ENCODE measurements at regions not wholly inside any gene's neighbourhood (a gene's known extent, or its start where the extent isn't known, plus 50 kb on each side); places are given as distances from the start of the nearest gene placed in this dataset.
"Not testable (repeated sequence)": the region's sequence is repeated elsewhere in the genome, so short reads cannot be mapped to it uniquely, and the experiment has no call there.

DNA sequence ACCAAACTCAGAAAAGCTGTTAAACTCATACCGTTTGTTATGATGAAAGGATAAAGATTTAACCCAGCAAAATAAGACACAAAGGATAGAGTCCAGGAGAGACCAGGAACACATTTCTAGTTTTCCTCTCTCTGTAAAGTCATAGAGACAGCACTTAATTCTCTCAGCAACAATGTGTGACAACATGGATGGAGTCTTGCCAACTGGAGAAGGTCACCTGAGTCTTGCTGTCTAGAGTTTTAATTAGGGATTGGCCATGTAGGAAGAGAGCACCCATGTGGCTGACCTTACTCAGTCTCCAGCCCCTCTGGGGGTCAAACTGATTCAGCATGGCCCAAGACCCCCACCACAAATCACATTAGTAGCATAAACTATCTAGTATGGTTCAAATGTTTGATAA, 151.0 kb upstream of the ATF7IP start:
- no peak for DNase-seq

DNA sequence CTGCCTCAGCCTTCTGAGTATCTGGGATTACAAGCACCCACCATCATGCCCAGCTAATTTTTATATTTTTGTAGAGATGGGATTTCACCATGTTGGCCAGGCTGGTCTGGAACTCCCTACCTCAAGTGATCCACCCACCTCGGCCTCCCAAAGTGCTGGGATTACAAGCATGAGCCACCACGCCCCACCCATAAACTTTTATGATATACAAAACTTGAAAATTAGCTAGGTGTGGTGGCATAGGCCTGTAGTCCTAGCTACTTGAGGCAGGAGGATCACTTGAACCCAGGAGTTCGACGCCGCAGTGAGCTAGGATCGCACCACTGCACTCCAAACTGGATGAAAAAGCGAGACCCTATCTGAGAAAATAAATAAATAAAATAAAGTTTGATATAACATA, 149.5 kb upstream of the ATF7IP start:
- not testable (repeated sequence) for DNase-seq

DNA sequence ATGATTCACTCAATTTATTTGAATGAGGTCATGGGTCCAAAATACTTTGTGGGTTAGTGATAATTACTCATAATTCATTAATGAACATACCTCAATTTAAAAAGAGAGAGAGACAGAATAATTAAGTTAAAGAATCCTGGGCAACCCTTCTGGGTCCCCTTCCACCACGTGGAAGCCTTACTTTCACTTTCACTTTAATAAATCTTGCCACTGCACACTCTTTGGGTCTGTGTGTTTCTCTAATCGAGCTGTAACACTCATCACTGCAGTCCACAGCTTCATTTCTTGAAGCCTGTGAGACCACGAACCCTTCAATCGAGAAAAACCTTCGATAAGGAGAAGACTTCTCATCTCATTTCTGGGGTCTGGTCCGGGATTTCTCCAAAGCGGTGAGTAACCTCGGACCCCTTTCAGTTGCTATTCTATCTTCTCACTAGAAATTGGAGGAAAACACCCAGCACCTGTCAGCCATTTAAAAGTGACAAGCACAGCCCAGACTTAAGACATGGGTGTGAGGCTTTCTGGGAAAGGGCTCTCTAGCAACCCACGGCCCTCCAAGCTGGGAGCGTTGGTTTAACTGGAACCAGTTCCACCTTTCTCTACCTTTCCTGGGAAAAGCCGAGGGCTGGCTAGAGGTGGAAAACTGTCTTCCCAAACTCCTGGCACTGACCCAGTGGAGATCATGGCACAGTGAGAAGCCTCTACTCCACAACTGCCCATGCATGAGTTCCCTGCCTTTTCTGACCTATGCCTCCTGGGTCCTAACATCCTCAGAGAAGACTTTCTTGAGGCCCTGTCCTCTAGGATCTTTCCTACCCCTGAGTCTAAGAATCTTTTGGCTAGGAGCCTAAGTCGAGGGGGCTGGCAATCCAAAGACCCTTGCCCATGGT, 148.8 kb upstream of the ATF7IP start:
- no peak for DNase-seq

- no peak for DNase-seq
These were observed 146.3 kb upstream of the ATF7IP start for GRCh38 chr12:14219156-14219555.

GRCh38 chr12:14219670-14220069, 145.8 kb upstream of the ATF7IP start:
- not testable (repeated sequence) for DNase-seq

DNA sequence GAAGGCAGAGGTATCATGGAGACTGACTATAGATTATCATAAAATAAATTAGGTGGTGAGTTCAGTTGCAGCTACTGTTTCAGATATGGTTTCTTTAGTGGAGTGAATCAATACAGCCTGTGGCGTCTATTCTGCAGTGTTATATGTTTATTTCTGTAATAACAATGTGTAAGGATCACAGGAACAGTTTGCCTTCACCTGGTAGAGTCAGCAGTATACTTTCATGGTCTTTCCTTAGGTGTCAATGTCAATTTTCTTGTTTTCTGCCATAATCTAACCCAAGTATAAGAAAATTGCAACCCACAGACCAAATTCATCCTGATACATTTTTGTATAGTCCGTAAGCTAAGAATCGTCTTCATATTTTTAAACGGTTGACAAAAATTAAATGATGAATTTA, 140.4 kb upstream of the ATF7IP start:
- no peak for DNase-seq

DNA sequence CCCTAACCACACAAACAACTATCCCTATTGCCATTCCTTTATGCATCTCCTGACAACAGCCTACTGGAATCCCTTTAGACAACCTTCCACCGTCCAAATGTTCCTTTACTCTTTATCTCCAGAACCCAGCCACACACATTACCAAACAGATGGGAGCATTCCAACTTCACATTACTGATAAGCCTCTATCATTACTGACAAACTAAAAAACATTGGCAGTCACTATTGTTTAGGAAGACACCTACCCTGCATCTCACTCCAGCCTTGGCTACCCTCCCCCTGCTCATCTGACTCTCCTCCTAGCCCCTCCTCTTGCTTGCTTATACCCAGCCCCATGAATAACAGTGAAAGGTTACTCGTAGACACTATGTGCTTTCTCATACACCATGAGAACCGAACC, 130.3 kb upstream of the ATF7IP start:
- DNase-seq: not testable (repeated sequence)

- DNase-seq: not testable (repeated sequence)
These were observed 128.8 kb upstream of the ATF7IP start for GRCh38 chr12:14236641-14237040.

- no peak for DNase-seq
These were observed 127.2 kb upstream of the ATF7IP start for GRCh38 chr12:14238221-14238792.

DNA sequence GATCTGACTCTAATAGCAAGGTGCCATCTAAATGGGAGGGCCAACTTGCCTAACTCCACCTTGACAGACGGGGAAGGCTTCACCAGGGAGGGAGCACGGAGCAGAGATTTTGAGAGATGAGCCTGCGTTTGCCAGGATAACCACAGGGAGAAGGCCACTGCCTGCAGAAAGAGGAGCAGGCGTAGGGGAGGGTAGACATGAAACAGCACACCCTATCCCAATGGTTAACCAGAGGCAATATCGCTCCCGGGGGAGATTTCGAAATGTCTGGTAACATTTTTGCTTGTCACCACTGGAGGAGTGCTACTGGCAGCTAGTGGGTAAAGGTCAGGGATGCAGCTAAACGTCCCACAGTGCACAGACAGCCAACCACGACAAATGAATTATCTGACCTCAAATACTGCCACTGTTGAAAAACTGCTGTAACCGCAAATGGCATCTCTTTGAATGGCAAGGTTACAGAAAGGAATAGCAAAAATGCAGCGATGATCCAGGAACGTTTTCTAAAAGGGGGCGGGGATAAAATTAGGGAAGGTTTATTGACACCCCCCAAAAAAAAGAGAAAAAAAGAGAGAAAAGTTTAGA, 126.0 kb upstream of the ATF7IP start:
- DNase-seq: no peak

GRCh38 chr12:14239935-14240872, 125.3 kb upstream of the ATF7IP start:
- no peak for DNase-seq

DNA sequence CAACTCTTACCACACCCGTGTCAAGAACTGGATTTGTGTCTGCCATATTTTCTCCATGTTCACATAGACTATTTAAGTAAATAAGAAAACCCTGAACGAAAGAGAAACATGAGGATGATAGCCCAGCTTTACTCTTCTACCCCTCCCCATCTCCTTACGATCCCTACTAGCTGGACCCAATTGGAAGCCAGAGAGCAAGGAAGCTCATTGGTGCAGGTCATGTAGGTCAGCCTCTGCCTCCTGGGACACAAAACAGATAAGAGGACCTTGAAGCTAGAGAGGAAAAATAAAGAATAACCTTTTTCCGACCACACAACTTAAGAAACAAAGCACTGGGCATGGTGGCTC, 124.6 kb upstream of the ATF7IP start:
- DNase-seq: no peak

DNA sequence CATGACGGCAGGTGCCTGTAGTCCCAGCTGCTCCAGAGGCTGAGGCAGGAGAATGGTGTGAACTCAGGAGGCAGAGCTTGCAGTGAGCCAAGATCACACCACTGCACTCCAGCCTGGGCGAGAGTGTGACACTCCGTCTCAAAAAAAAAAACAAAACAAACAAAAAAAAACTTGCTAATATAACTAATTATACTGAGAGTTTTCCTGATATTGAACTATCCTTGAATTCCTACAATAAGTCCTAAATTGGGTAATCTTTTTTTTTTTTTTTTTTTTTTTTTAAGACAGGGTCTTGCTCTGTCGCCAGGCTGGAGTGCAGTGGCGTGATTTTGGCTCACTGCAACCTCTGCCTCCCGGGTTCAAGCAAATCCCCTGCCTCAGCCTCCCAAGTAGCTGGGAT, 122.7 kb upstream of the ATF7IP start:
- DNase-seq: not testable (repeated sequence)

DNA sequence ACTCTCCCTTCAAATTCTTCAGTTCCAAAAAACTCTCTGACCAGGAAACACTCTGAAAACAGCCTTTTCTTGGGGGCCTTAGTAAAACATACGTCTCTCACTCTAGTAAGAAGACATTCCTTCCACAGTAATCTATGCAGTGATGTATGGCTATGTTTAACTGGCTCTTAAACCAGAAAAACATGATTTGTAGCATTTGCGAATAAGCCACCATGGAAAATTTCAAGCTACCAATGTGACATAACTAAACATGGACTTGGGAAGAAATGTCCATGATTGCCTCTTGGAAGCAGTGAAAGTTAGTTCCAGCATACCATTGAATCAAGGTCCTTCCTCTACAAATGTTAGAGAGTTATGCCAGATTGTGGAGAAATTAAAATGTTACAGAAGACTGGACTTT, 121.5 kb upstream of the ATF7IP start:
- no peak for DNase-seq

DNA sequence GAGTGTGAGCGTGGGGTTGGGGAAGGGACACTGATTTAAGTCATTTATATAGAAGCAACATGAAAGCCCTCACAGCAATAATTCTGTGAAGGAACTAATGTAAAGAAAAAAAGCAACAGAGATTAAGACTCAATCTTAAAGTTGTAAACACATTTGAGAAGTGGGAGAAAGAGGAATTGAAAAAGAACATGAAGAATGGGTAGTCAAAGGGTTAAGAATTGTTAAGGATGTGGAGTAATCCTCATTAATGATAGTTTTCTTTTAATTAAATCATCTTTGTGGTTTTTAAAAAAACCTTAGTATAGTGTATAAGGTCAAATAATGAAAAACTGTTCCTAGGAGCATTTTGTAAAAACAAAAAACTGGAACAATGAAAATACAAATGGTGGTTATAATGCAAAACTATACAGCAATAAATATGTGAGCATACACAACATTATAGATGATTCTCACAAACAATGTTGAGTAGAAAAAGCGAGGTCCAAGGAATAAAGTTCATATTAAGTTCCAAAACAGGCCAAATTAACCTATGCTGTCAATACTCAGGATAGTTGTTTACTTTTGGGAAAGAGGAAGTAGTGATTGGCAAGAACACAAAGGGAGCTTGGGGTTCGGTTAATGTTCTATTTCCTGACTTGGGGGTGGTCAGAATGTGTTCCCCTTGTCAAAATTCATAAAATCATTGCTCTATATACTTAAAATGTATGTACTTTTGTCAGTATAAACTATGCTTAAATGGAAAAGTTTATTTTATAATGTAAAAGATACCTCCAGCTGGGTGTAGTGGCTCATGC, 120.4 kb upstream of the ATF7IP start:
- no peak for DNase-seq

DNA sequence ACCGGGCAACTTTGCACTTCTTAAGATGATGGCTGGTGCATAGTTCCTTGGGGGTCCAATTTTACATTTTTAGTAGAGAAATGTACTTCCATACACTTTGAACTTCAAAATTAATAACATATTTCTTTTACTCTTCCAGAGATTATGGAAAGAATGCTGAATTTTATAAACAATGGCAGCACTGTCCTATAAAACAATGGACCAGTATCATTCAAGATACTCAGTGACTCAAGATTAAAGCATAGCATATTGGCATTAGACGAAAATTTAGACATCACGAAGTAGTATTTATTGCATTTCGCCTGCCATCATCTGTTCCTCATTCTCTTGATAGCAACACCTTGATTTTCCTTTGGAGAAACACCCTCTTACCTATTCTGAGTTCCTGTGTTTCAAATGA, 118.3 kb upstream of the ATF7IP start:
- DNase-seq: no peak

- DNase-seq: no peak
These were observed 116.1 kb upstream of the ATF7IP start for GRCh38 chr12:14249368-14249767.

- DNase-seq: no peak
These were observed 112.8 kb upstream of the ATF7IP start for GRCh38 chr12:14252697-14253096.

- no peak for DNase-seq
These were observed 112.0 kb upstream of the ATF7IP start for GRCh38 chr12:14253496-14253895.

- DNase-seq: no peak
These were observed 110.7 kb upstream of the ATF7IP start for GRCh38 chr12:14254781-14255180.

- no peak for DNase-seq
These were observed 109.4 kb upstream of the ATF7IP start for GRCh38 chr12:14256121-14256520.

- peak; percentile 61 for DNase-seq
These were observed 108.8 kb upstream of the ATF7IP start for GRCh38 chr12:14256555-14257169.

All from right forelimb (tissue), 1 donor.